Tibial artery (tissue), 4 donors: ENCODE measurements at regions not wholly inside any gene's neighbourhood (a gene's known extent, or its start where the extent isn't known, plus 50 kb on each side); places are given as distances from the start of the nearest gene placed in this dataset.

Source experiments
- DNase-seq, 2 donors: peaks; one replicate each; pipeline ENCODE4 v3.0.0-alpha.2; 2019
- H3K27ac ChIP-seq, 2 donors: fragments of 200-600 bp; sonication (generic) in 1 of 2; 1 replicate in 1 of 2; 2 replicates in 1 of 2; pipeline ENCODE4 v1.5.1; 2018 to 2019; ENCODE audit warnings: mild to moderate bottlenecking in 1 of 2
- H3K27me3 ChIP-seq, 2 donors: fragments of 200-600 bp; sonication (generic) in 1 of 2; one replicate each; pipeline versions ENCODE4 v1.5.1 to v1.6.0; 2016 to 2019
- H3K36me3 ChIP-seq, 3 donors: fragments of 200-600 bp; sonication (generic) in 2 of 3; one replicate each; pipeline ENCODE4 v1.5.1; 2016 to 2019; ENCODE audit warnings: mild to moderate bottlenecking in 2 of 3
- H3K4me1 ChIP-seq, 4 donors: fragments of 200-600 bp; sonication (generic) in 2 of 4; 1 replicate in 3 of 4; 2 replicates in 1 of 4; pipeline ENCODE4 v1.5.1; 2016 to 2019
- H3K4me3 ChIP-seq, 2 donors: fragments of 200-600 bp; sonication (generic) in 1 of 2; 1 replicate in 1 of 2; 2 replicates in 1 of 2; pipeline ENCODE4 v1.5.1; 2018 to 2019; ENCODE audit warnings: mild to moderate bottlenecking in 2 of 2
- H3K9me3 ChIP-seq, 3 donors: fragments of 200-600 bp; sonication (generic) in 1 of 3; one replicate each; pipeline ENCODE4 v1.5.1; 2016 to 2019
- CTCF ChIP-seq, 2 experiments: fragments of 200-600 bp in 1 of 2; fragments of 450-650 bp in 1 of 2; IDR thresholded peaks; one replicate each; pipeline ENCODE4 v1.5.1; 2017 to 2019; ENCODE audit warnings: antibody characterized with exemption in 2 of 2, mild to moderate bottlenecking in 1 of 2, moderate library complexity in 1 of 2
- intact Hi-C: fragments of 100-400 bp; cut with DNase I; formaldehyde crosslinking; loops from one replicate; pipeline ENCODE4 v1.15.0; 2023; ENCODE audit warnings: low total_unique reads

GRCh38 chr1:222441066-222441465 lies 106.8 kb downstream of the HHIPL2 start:
- no peak for TF ChIP-seq CTCF (IDR thresholded peaks at IDR 0.05)
- no peaks in the 10 kb centered on the region for H3K27me3 ChIP-seq
- H3K9me3 ChIP-seq: no peaks in the 10 kb centered on the region
- H3K4me1 ChIP-seq: no peaks in the 10 kb centered on the region
- no peak for DNase-seq
- intact Hi-C loops: no loop called here
- no peak overlapping the region for H3K27ac ChIP-seq
- no peak overlapping the region for H3K4me3 ChIP-seq
- no peaks in the 10 kb centered on the region for H3K36me3 ChIP-seq

GRCh38 chr1:222424826-222425225 lies 123.1 kb downstream of the HHIPL2 start:
- Histone ChIP-seq H3K4me3 (no peak overlapping the region), H3K9me3 (peaks cover 0 to 2% (median 0%) of the 10 kb centered on the region in 3 donors), H3K36me3 (no peaks in the 10 kb centered on the region), H3K27ac (no peak overlapping the region), H3K4me1 (no peaks in the 10 kb centered on the region), H3K27me3 (no peaks in the 10 kb centered on the region)
- no peak for DNase-seq
- no peak for TF ChIP-seq CTCF (IDR thresholded peaks at IDR 0.05)
- intact Hi-C loops: no loop called here

GRCh38 chr1:222421380-222421779 lies 126.5 kb downstream of the HHIPL2 start:
- no peak for DNase-seq
- Histone ChIP-seq H3K4me1 (no peaks in the 10 kb centered on the region), H3K9me3 (peaks cover 0 to 2% (median 0%) of the 10 kb centered on the region in 3 donors), H3K4me3 (no peak overlapping the region), H3K27me3 (no peaks in the 10 kb centered on the region), H3K27ac (no peak overlapping the region), H3K36me3 (no peaks in the 10 kb centered on the region)
- intact Hi-C loops: no loop called here
- TF ChIP-seq CTCF (IDR thresholded peaks at IDR 0.05): no peak

- intact Hi-C loops: no loop called here
- H3K36me3 ChIP-seq: no peaks in the 10 kb centered on the region
- no peak overlapping the region for H3K4me3 ChIP-seq
- H3K4me1 ChIP-seq: no peaks in the 10 kb centered on the region
- H3K9me3 ChIP-seq: no peaks in the 10 kb centered on the region
- no peak for DNase-seq
- H3K27ac ChIP-seq: no peak overlapping the region
- no peak for TF ChIP-seq CTCF (IDR thresholded peaks at IDR 0.05)
- no peaks in the 10 kb centered on the region for H3K27me3 ChIP-seq
Measured at GRCh38 chr1:222420633-222421032, 127.3 kb downstream of the HHIPL2 start.

- intact Hi-C loops: no loop called here
- TF ChIP-seq CTCF (IDR thresholded peaks at IDR 0.05): no peak
Measured at GRCh38 chr1:222418654-222419053, 129.2 kb downstream of the HHIPL2 start.

GRCh38 chr1:222417264-222417663 lies 130.6 kb downstream of the HHIPL2 start:
- no peak for TF ChIP-seq CTCF (IDR thresholded peaks at IDR 0.05)
- Histone ChIP-seq H3K4me1 (no peaks in the 10 kb centered on the region), H3K4me3 (no peak overlapping the region), H3K9me3 (no peaks in the 10 kb centered on the region), H3K27ac (no peak overlapping the region), H3K27me3 (no peaks in the 10 kb centered on the region), H3K36me3 (no peaks in the 10 kb centered on the region)
- intact Hi-C loops: no loop called here
- DNase-seq: no peak

More at GRCh38 chr1:222418654-222419053, 129.2 kb downstream of the HHIPL2 start:
- H3K27ac ChIP-seq: no peak overlapping the region
- H3K4me3 ChIP-seq: no peak overlapping the region
- no peaks in the 10 kb centered on the region for H3K27me3 ChIP-seq
- no peaks in the 10 kb centered on the region for H3K9me3 ChIP-seq
- no peaks in the 10 kb centered on the region for H3K4me1 ChIP-seq
- H3K36me3 ChIP-seq: no peaks in the 10 kb centered on the region
- DNase-seq: no peak
